ENCODE measurements at regions not wholly inside any gene's neighbourhood (a gene's known extent, or its start where the extent isn't known, plus 50 kb on each side); places are given as distances from the start of the nearest gene placed in this dataset.

DNA sequence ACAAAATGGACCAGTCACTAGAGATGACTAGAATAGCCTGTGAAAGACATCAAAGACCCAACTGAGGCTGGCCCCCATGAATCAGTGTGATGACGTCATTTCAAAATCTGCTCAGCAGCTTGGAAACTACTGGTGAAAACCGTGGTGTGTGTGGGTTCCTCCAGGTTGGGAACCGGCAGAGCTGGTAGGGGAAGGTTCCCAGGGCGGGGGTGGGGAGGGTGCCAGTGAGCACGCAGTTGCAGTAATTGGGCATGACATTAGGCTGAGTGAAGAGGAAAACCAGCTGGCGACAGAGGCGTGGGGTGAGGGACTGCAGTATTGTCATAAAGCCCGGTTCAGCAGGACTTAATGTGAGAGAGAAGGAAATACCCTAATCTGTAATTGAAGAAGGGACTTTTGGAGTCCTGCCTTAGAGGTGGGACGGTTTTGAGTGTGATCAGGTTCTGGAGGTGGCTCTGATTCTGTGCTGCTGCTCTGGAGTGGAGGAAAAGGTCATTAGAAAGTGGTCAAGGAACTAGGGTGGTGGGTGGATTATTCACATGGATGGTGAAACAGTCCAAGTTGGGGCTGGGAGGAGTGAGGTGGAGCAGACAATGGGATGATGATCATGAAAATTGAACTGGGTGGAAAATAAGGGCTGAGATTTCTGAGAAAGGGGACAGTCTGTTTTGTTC, 52.0 kb upstream of the MTHFD1L start:
- TF ChIP-seq CTCF (IDR thresholded peaks at IDR 0.05) (no peak), USF1 (CRISPR knock-in tag; IDR thresholded peaks at IDR 0.05) (no peak), SMAD3 (CRISPR knock-in tag; IDR thresholded peaks at IDR 0.05; ENCODE audit: borderline replicate concordance) (no peak)
